Neuronal stem cell (in vitro differentiated cells): ENCODE measurements at regions not wholly inside any gene's neighbourhood (a gene's known extent, or its start where the extent isn't known, plus 50 kb on each side); places are given as distances from the start of the nearest gene placed in this dataset.

Experiments used
- DNase-seq: peaks from one replicate; pipeline ENCODE4 v3.0.0-alpha.2; 2013; ENCODE audit warnings: low spot score
- H2AFZ ChIP-seq: one replicate; pipeline ENCODE4 v1.6.1; 2013; ENCODE audit warnings: mild to moderate bottlenecking, low read length, inconsistent platforms
- H2AK5ac ChIP-seq: 2 replicates; pipeline ENCODE4 v1.6.1; 2013; ENCODE audit warnings: low read depth, mild to moderate bottlenecking, inconsistent platforms, low read length, moderate library complexity, mixed read lengths
- H2BK120ac ChIP-seq: 2 replicates; pipeline ENCODE4 v1.6.1; 2013; ENCODE audit warnings: low read depth, mild to moderate bottlenecking, inconsistent platforms, low read length, moderate library complexity, mixed read lengths
- H2BK12ac ChIP-seq: one replicate; pipeline ENCODE4 v1.6.1; 2013; ENCODE audit warnings: low read length, inconsistent platforms
- H2BK15ac ChIP-seq: 2 replicates; pipeline ENCODE4 v1.6.1; 2013; ENCODE audit warnings: mild to moderate bottlenecking, low read length, inconsistent platforms, mixed read lengths
- H2BK5ac ChIP-seq: one replicate; pipeline ENCODE4 v1.6.1; 2013; ENCODE audit warnings: inconsistent platforms, mild to moderate bottlenecking, low read length, moderate library complexity
- H3K14ac ChIP-seq: one replicate; pipeline ENCODE4 v1.6.1; 2013; ENCODE audit warnings: low read length, inconsistent platforms
- H3K18ac ChIP-seq: 2 replicates; pipeline ENCODE4 v1.6.1; 2013; ENCODE audit warnings: low read length, inconsistent platforms
- H3K23ac ChIP-seq: 2 replicates; pipeline ENCODE4 v1.6.1; 2013; ENCODE audit warnings: low read depth, mild to moderate bottlenecking, mixed read lengths, low read length, inconsistent platforms; ENCODE audit not compliant: poor library complexity
- H3K27ac ChIP-seq: replicated peaks from 3 replicates; pipeline ENCODE4 v1.5.1; 2013; ENCODE audit warnings: low read length, inconsistent platforms
- H3K27me3 ChIP-seq, 3 experiments: 2 replicates each; pipeline ENCODE4 v1.6.1; 2013; ENCODE audit warnings: low read length in 3 of 3, mild to moderate bottlenecking in 2 of 3, inconsistent platforms in 1 of 3, low read depth in 1 of 3, mixed read lengths in 1 of 3, moderate library complexity in 1 of 3; ENCODE audit not compliant: control insufficient read depth in 3 of 3, insufficient read depth in 3 of 3
- H3K36me3 ChIP-seq, 2 donors: replicated peaks in 1 of 2; 2 replicates each; pipeline ENCODE4 v1.6.1; 2013; ENCODE audit warnings: low read length in 2 of 2; ENCODE audit not compliant: control insufficient read depth in 2 of 2, insufficient read depth in 2 of 2
- H3K4ac ChIP-seq: 2 replicates; pipeline ENCODE4 v1.6.1; 2013; ENCODE audit warnings: inconsistent platforms, mild to moderate bottlenecking, low read length, moderate library complexity
- H3K4me1 ChIP-seq, 2 donors: 1 replicate in 1 of 2; 2 replicates in 1 of 2; pipeline ENCODE4 v1.6.1; 2013; ENCODE audit warnings: low read length in 2 of 2, low read depth in 1 of 2; ENCODE audit not compliant: control insufficient read depth in 2 of 2, insufficient read depth in 1 of 2
- H3K4me2 ChIP-seq: one replicate; pipeline ENCODE4 v1.6.1; 2013; ENCODE audit warnings: mild to moderate bottlenecking, low read length, inconsistent platforms; ENCODE audit not compliant: insufficient read depth, poor library complexity, severe bottlenecking
- H3K4me3 ChIP-seq, 2 donors: 2 replicates each; pipeline ENCODE4 v1.5.1; 2013; ENCODE audit warnings: low read length in 2 of 2, mild to moderate bottlenecking in 2 of 2, inconsistent platforms in 1 of 2, moderate library complexity in 1 of 2
- H3K79me1 ChIP-seq: one replicate; pipeline ENCODE4 v1.6.1; 2013; ENCODE audit warnings: low read depth, mild to moderate bottlenecking, inconsistent platforms, low read length, moderate library complexity
- H3K9ac ChIP-seq: one replicate; pipeline ENCODE4 v1.6.1; 2013; ENCODE audit warnings: mild to moderate bottlenecking, low read depth, low read length, inconsistent platforms; ENCODE audit not compliant: poor library complexity
- H3K9me3 ChIP-seq, 2 donors: replicated peaks in 1 of 2; 2 replicates each; pipeline versions ENCODE3 to v1.6.1; 2013; ENCODE audit warnings: low read length in 2 of 2, mild to moderate bottlenecking in 2 of 2, inconsistent platforms in 1 of 2, low read depth in 1 of 2, mixed read lengths in 1 of 2, moderate library complexity in 1 of 2; ENCODE audit not compliant: control insufficient read depth in 2 of 2, insufficient read depth in 1 of 2
- H4K8ac ChIP-seq: one replicate; pipeline ENCODE4 v1.6.1; 2013; ENCODE audit warnings: low read depth, mild to moderate bottlenecking, inconsistent platforms, low read length, moderate library complexity
- H4K91ac ChIP-seq: one replicate; pipeline ENCODE4 v1.6.1; 2013; ENCODE audit warnings: low read length, low read depth, mild to moderate bottlenecking, inconsistent platforms; ENCODE audit not compliant: poor library complexity
- WGBS, 2 donors: extraction: QIAGEN DNeasy Blood & Tissue Kit; methylation state at CpG; one replicate each; pipeline ENCODE4 v1.1.7; 2013; ENCODE audit warnings: missing lambda C conversion rate in 2 of 2, mixed read lengths in 1 of 2; ENCODE audit not compliant: insufficient read length in 2 of 2, insufficient replicate concordance in 1 of 2; ENCODE audit errors: extremely low coverage in 2 of 2; 5-methylcytosine and 5-hydroxymethylcytosine counted together

DNA sequence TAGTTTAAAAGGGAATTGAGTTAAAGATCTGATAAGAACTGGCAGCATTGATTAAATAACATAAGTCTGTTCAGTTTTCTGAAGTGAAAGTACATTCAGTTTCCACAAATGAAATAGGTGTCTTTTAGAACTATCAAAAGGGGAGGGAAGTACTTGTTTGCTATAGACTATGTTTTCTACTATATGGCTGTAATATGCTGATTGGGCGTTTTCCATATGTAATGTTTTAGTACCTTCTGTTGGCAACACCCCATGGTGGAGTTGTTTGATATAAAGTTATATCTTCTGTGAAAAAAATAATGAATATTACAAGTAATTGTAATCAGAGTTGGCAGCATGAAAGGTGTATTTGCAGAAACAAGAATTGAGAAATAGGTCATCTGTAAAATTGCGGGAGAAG lies 237.6 kb downstream of the JRKL start:
- no peaks in the 10 kb centered on the region for H3K9me3 ChIP-seq
- no peak overlapping the region for H2AK5ac ChIP-seq
- no peak overlapping the region for H4K91ac ChIP-seq

GRCh38 chr11:96635655-96636054 lies 245.8 kb downstream of the JRKL start:
- H2BK12ac ChIP-seq, result no peak overlapping the region
- no peak overlapping the region for H2BK120ac ChIP-seq
- no peak overlapping the region for H2BK5ac ChIP-seq
- no peak overlapping the region for H3K4me2 ChIP-seq
- H3K9ac ChIP-seq, result no peak overlapping the region
- H3K9me3 ChIP-seq, result no peaks in the 10 kb centered on the region
- H4K91ac ChIP-seq, result no peak overlapping the region
- no peak overlapping the region for H3K4me3 ChIP-seq
- no peak overlapping the region for H3K4ac ChIP-seq
- no peak overlapping the region for H3K14ac ChIP-seq
- no peaks in the 10 kb centered on the region for H3K27me3 ChIP-seq
- H3K36me3 ChIP-seq, result no peaks in the 10 kb centered on the region
- no peak overlapping the region for H2AK5ac ChIP-seq
- no peaks in the 10 kb centered on the region for H3K79me1 ChIP-seq
- H3K18ac ChIP-seq, result no peak overlapping the region
- H3K23ac ChIP-seq, result no peak overlapping the region
- DNase-seq, result no peak
- no peak overlapping the region for H2AFZ ChIP-seq
- no peaks in the 10 kb centered on the region for H3K4me1 ChIP-seq
- H4K8ac ChIP-seq, result no peak overlapping the region
- no peak overlapping the region for H2BK15ac ChIP-seq
- H3K27ac ChIP-seq, result no peak overlapping the region
- WGBS, 2 donors, result no CpG with 5 or more reads among the region's 15 CpGs

More for the DNA sequence above, 237.6 kb downstream of the JRKL start:
- no peak overlapping the region for H2BK15ac ChIP-seq
- no peak overlapping the region for H3K4ac ChIP-seq
- no peak overlapping the region for H4K8ac ChIP-seq
- no peak overlapping the region for H3K14ac ChIP-seq
- no peak overlapping the region for H3K4me2 ChIP-seq
- WGBS, 2 donors, result no CpG with 5 or more reads among the region's 2 CpGs
- no peaks in the 10 kb centered on the region for H3K36me3 ChIP-seq
- H2BK5ac ChIP-seq, result no peak overlapping the region
- DNase-seq, result no peak
- H3K18ac ChIP-seq, result no peak overlapping the region
- H3K9ac ChIP-seq, result no peak overlapping the region
- H2BK120ac ChIP-seq, result no peak overlapping the region
- H2AFZ ChIP-seq, result no peak overlapping the region
- H2BK12ac ChIP-seq, result no peak overlapping the region
- no peaks in the 10 kb centered on the region for H3K79me1 ChIP-seq
- no peak overlapping the region for H3K27ac ChIP-seq
- H3K23ac ChIP-seq, result no peak overlapping the region
- H3K4me3 ChIP-seq, result no peak overlapping the region
- H3K27me3 ChIP-seq, result no peaks in the 10 kb centered on the region
- H3K4me1 ChIP-seq, result no peaks in the 10 kb centered on the region

GRCh38 chr11:96641261-96641660 lies 251.4 kb downstream of the JRKL start:
- no peak for DNase-seq
- no peak overlapping the region for H3K27ac ChIP-seq
- no peak overlapping the region for H3K4me2 ChIP-seq
- no peak overlapping the region for H2BK12ac ChIP-seq
- H4K8ac ChIP-seq, result no peak overlapping the region
- no peak overlapping the region for H3K18ac ChIP-seq
- H4K91ac ChIP-seq, result no peak overlapping the region
- no peak overlapping the region for H3K4ac ChIP-seq
- H2BK5ac ChIP-seq, result no peak overlapping the region
- no peaks in the 10 kb centered on the region for H3K4me1 ChIP-seq
- no peak overlapping the region for H3K4me3 ChIP-seq
- H3K9ac ChIP-seq, result no peak overlapping the region
- H2BK15ac ChIP-seq, result no peak overlapping the region
- H3K9me3 ChIP-seq, result no peaks in the 10 kb centered on the region
- no peaks in the 10 kb centered on the region for H3K27me3 ChIP-seq
- H3K79me1 ChIP-seq, result no peaks in the 10 kb centered on the region
- no peak overlapping the region for H3K14ac ChIP-seq
- H3K23ac ChIP-seq, result no peak overlapping the region
- H2BK120ac ChIP-seq, result no peak overlapping the region
- no peak overlapping the region for H2AFZ ChIP-seq
- WGBS, 2 donors, result no CpG with 5 or more reads among the region's 2 CpGs
- no peak overlapping the region for H2AK5ac ChIP-seq
- H3K36me3 ChIP-seq, result no peaks in the 10 kb centered on the region

DNA sequence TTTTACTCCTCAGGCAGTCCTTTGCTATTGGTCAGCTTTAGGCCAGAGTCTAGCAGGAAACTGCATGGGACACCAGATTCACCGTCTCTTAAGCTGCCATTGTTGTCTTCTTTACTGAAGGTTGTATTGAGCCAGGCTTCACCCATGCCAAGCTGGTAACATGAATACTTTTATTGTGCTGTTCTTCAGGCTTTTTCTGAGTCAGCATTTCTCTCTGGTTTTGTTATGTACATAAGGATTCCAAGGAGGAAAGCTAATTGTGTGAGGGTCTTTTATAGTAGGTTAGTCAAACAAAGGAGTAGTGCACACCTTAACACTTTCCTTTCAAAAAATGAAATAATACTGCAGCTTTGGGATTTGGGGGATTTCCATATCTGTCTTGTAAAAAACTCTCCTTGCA lies 252.8 kb downstream of the JRKL start:
- no peak overlapping the region for H2AFZ ChIP-seq
- no peak overlapping the region for H2BK5ac ChIP-seq
- no peak overlapping the region for H3K14ac ChIP-seq
- DNase-seq, result no peak
- no peak overlapping the region for H2BK12ac ChIP-seq
- H4K91ac ChIP-seq, result no peak overlapping the region
- H3K9ac ChIP-seq, result no peak overlapping the region
- WGBS, 2 donors, result no CpG with 5 or more reads among the region's 1 CpG
- no peaks in the 10 kb centered on the region for H3K36me3 ChIP-seq
- H3K23ac ChIP-seq, result no peak overlapping the region
- no peak overlapping the region for H3K4me3 ChIP-seq
- no peaks in the 10 kb centered on the region for H3K79me1 ChIP-seq
- H3K27me3 ChIP-seq, result no peaks in the 10 kb centered on the region
- H2AK5ac ChIP-seq, result no peak overlapping the region
- H3K18ac ChIP-seq, result no peak overlapping the region
- H3K27ac ChIP-seq, result no peak overlapping the region
- H3K4me2 ChIP-seq, result no peak overlapping the region
- H4K8ac ChIP-seq, result no peak overlapping the region
- H2BK120ac ChIP-seq, result no peak overlapping the region
- H3K4ac ChIP-seq, result no peak overlapping the region
- H3K4me1 ChIP-seq, result no peaks in the 10 kb centered on the region
- H2BK15ac ChIP-seq, result no peak overlapping the region
- no peaks in the 10 kb centered on the region for H3K9me3 ChIP-seq
